A204.1 (cell line): ENCODE measurements at regions not wholly inside any gene's neighbourhood (a gene's known extent, or its start where the extent isn't known, plus 50 kb on each side); places are given as distances from the start of the nearest gene placed in this dataset.

ENCODE experiments used
- FAIRE-seq: peaks from 2 replicates; lab custom pipeline; 2012; peaks lifted over from hg19 to GRCh38; lab: Jason Lieb, UNC

DNA sequence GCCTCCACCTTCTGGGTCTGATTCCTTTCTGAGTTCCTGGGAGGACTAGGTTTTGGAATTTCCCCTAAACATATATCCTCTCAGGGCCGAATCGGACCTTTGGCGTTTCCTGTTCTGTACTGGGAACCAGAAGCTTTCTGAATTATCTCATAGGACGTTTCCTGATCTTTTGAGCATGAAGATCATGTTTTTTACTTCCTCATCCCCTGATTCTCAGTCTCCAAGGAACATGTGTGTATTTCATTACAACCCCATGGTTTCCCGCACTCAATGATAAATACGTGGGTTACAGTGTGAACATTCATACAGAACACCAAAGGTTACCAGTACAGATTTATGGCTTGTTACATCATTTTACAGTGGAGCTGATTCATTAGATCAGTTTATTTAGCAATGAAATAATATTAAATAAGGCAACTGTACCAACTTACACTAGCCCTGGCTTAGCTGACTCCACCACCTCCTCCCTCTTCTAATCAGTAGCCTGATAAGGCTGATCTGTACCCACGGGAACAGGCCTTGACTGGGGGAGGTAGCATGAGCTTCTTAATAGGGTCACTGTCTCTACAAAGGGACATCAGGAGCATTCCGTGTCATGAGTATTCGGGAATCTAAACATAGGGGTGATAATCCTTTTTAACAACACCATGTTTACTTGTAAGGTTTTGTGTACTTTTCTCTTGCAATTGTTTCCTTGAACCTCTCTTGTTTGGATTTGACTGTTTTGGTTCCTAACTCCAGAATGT, 57.8 kb upstream of the ERRFI1 start:
- no peak for FAIRE-seq

DNA sequence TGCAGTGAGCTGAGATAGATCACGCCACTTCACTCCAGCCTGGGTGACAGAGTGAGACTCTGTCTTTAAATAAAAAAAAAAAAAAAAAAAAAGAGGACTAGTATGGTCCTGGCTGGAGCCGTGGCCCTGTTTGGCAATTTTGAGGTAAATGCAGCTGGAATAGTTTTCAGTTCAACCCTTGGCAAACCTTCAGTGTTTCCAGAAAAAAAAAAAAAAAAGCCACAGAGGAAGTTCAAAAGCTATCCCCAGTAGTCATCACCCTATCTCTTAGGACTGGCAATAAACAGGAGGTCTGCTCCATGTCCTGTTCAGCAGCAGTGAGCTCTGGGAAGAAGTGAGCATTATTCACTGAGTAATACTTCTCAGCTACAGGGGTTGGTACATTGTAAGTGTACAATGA, 56.8 kb upstream of the ERRFI1 start:
- FAIRE-seq = no peak

DNA sequence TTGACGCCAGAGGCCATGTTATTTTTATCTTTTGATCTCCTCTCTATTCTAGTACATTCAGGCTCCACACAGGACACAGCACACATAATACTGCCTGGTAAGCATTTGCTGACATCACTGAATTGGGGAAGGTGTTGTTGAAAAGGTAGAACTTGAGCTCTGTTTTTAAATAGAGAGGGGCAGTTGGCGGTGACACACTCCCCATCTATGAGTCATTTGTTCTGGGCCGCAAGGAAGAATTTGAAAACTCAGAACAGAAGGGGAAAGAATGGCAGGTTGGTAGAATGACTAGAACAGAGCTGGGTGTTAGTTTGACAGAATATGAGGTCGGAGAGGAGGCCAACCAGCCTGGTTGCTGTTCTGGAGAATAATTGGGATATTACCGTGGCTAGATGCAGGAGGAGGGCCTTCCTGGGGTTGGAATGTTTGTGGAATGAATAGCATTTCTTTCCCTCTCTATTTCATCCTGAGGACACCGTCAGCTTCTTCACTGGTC, 52.1 kb upstream of the ERRFI1 start:
- FAIRE-seq = no peak

DNA sequence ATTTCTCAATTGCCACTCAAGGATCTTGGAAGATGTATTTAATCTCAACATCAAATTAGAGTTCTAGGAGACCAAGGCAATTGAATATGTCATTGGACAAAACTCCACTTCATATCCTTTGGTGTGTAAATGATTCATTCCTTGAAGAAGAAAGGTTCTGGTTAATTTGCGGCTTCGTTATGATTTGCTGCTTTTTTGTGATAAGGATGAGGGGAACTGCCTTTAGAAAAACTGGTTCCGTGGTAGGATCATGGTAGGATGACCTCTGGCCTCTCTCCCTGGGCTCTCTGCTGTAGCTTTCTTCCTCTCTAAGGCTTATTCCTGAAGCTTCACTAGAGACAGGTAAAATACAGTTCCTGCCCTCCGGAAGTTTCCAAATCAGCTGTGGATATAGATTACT, 51.5 kb upstream of the ERRFI1 start:
- FAIRE-seq = no peak

DNA sequence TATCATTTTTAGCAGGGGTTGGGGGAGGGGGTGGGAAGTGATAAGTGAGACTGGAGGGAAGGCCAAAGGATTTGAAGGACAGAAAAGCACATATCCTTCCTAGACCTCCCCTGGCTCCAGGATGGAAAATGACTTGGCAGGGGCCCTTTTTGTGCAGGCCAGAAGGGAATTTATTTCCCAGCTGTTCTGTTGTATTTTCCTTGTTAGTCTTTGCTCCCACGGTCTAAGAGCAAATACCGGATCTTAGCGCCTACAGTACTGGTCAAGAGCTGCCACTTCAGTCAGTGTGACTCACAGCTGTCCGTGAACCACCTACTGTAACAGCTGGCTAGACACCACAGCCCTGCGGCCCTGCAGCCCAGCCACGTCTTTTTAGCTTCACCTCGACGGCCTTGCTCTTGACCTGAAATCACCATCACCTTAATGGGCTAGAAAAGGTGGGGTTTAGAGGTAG, 51.0 kb upstream of the ERRFI1 start:
- no peak for FAIRE-seq

DNA sequence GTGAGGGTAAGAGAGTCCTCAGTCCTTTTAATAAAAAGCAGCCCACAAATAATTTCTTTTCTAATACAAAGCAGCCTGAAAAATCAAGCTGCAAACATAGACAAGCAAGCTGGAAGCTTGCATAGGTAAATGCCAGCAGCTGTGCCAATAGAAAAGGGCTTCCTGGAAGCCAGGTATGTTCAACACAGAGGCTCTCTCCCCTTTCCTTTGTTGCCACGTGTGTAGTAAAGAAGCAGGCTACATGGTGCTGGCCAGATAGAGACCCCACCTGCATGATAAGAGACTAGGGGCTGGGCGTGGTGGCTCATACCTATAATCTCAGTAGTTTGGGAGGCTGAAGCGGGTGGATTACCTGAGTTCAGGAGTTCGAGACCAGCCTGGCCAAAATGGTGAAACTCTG, 50.1 kb upstream of the ERRFI1 start:
- FAIRE-seq = no peak
